IMR-90 (cell line): ENCODE measurements at regions not wholly inside any gene's neighbourhood (a gene's known extent, or its start where the extent isn't known, plus 50 kb on each side); places are given as distances from the start of the nearest gene placed in this dataset.

Experiments used
- ATAC-seq: fragments of 200-7000 bp; cut with Tn5 transposase; 2 replicates; pipeline ENCODE4 v1.9.1; 2020; ENCODE audit warnings: low read depth, mild to moderate bottlenecking, moderate library complexity
- BruUV-seq: library from RNA; stranded (reverse); fragments of 400-500 nt; replicated peaks from 2 replicates; lab custom pipeline; 2021; lab: Mats Ljungman, UMichigan
- CTCF ChIA-PET: fragments of 300-600 bp; formaldehyde crosslinking; extraction: SDS; loops from one replicate; lab custom pipeline; 2021; ENCODE audit warnings: antibody characterized with exemption; lab: Yijun Ruan, JAX
- POLR2A ChIA-PET: fragments of 300-600 bp; sonication (Branson Sonifier 250); formaldehyde crosslinking; loops from one replicate; lab custom pipeline; 2022; ENCODE audit warnings: antibody characterized with exemption; ENCODE audit not compliant: unreplicated experiment; lab: Charles Lee
- DNase-seq: peaks from one replicate; pipeline ENCODE4 v3.0.0; 2013
- H2AFZ ChIP-seq: replicated peaks from 2 replicates; pipeline ENCODE3; 2013; ENCODE audit warnings: low read length, mild to moderate bottlenecking; ENCODE audit not compliant: poor library complexity
- H2AK5ac ChIP-seq: 2 replicates; pipeline ENCODE4 v1.6.1; 2013; ENCODE audit warnings: low read depth, low read length, inconsistent platforms
- H2AK9ac ChIP-seq: replicated peaks from 2 replicates; pipeline ENCODE3; 2013; ENCODE audit warnings: mild to moderate bottlenecking, low read depth, low read length, moderate library complexity; ENCODE audit not compliant: poor library complexity
- H2BK120ac ChIP-seq: 2 replicates; pipeline ENCODE4 v1.6.1; 2013; ENCODE audit warnings: low read depth, low read length, inconsistent platforms
- H2BK15ac ChIP-seq: 3 replicates; pipeline ENCODE4 v1.6.1; 2013; ENCODE audit warnings: low read depth, low read length, inconsistent platforms
- H2BK20ac ChIP-seq: 2 replicates; pipeline ENCODE4 v1.6.1; 2013; ENCODE audit warnings: low read depth, mild to moderate bottlenecking, inconsistent platforms, low read length, moderate library complexity
- H2BK5ac ChIP-seq: 2 replicates; pipeline ENCODE4 v1.6.1; 2013; ENCODE audit warnings: mild to moderate bottlenecking, low read depth, low read length, inconsistent platforms; ENCODE audit not compliant: poor library complexity, severe bottlenecking
- H3K14ac ChIP-seq: replicated peaks from 2 replicates; pipeline ENCODE4 v1.6.1; 2013; ENCODE audit warnings: low read depth, low read length, inconsistent platforms
- H3K18ac ChIP-seq: 2 replicates; pipeline ENCODE4 v1.6.1; 2013; ENCODE audit warnings: low read depth, low read length, control low read depth
- H3K23ac ChIP-seq: 2 replicates; pipeline ENCODE4 v1.6.1; 2013; ENCODE audit warnings: low read depth, low read length, inconsistent platforms
- H3K27ac ChIP-seq: 2 replicates; pipeline ENCODE4 v1.5.1; 2013; ENCODE audit warnings: mild to moderate bottlenecking, control low read depth, low read length; ENCODE audit not compliant: insufficient read depth
- H3K27me3 ChIP-seq: 2 replicates; pipeline ENCODE4 v1.6.1; 2013; ENCODE audit warnings: low read length; ENCODE audit not compliant: control insufficient read depth, insufficient read depth
- H3K36me3 ChIP-seq: 2 replicates; pipeline ENCODE4 v1.6.1; 2013; ENCODE audit warnings: low read length, mixed read lengths; ENCODE audit not compliant: control insufficient read depth, insufficient read depth
- H3K4ac ChIP-seq: 2 replicates; pipeline ENCODE4 v1.6.1; 2013; ENCODE audit warnings: low read depth, low read length, inconsistent platforms
- H3K4me1 ChIP-seq: 2 replicates; pipeline ENCODE4 v1.6.1; 2013; ENCODE audit warnings: low read length, mixed read lengths; ENCODE audit not compliant: control insufficient read depth, insufficient read depth
- H3K4me2 ChIP-seq: 2 replicates; pipeline ENCODE4 v1.6.1; 2013; ENCODE audit warnings: low read depth, mild to moderate bottlenecking, control low read depth, low read length, moderate library complexity
- H3K4me3 ChIP-seq: 2 replicates; pipeline ENCODE4 v1.5.1; 2013; ENCODE audit warnings: low read depth, mild to moderate bottlenecking, control low read depth, low read length, moderate library complexity; ENCODE audit not compliant: insufficient read depth
- H3K56ac ChIP-seq: 2 replicates; pipeline ENCODE4 v1.6.1; 2013; ENCODE audit warnings: low read length, inconsistent platforms; ENCODE audit not compliant: insufficient read depth; ENCODE audit errors: extremely low read depth
- H3K79me1 ChIP-seq, 2 experiments: 2 replicates each; pipeline ENCODE4 v1.6.1; 2013; ENCODE audit warnings: low read length in 2 of 2, inconsistent platforms in 1 of 2, low read depth in 1 of 2
- H3K9ac ChIP-seq: 2 replicates; pipeline ENCODE4 v1.6.1; 2013; ENCODE audit warnings: low read depth, low read length, control low read depth
- H3K9me1 ChIP-seq: 2 replicates; pipeline ENCODE4 v1.6.1; 2013; ENCODE audit warnings: low read length, inconsistent platforms; ENCODE audit not compliant: insufficient read depth
- H3K9me3 ChIP-seq: 2 replicates; pipeline ENCODE4 v1.6.1; 2013; ENCODE audit warnings: low read length; ENCODE audit not compliant: control insufficient read depth, insufficient read depth
- H4K20me1 ChIP-seq: 2 replicates; pipeline ENCODE4 v1.6.1; 2013; ENCODE audit warnings: low read length, inconsistent platforms; ENCODE audit not compliant: insufficient read depth
- H4K5ac ChIP-seq: 2 replicates; pipeline ENCODE4 v1.6.1; 2013; ENCODE audit warnings: mild to moderate bottlenecking, low read depth, low read length, control low read depth
- H4K8ac ChIP-seq, 2 experiments: 2 replicates each; pipeline ENCODE4 v1.6.1; 2013; ENCODE audit warnings: low read depth in 2 of 2, low read length in 2 of 2, control low read depth in 1 of 2, inconsistent platforms in 1 of 2
- H4K91ac ChIP-seq: 2 replicates; pipeline ENCODE4 v1.6.1; 2013; ENCODE audit warnings: low read depth, low read length, inconsistent platforms; ENCODE audit not compliant: insufficient read depth
- BHLHE40 ChIP-seq: fragments of 150-350 bp; IDR thresholded peaks from 2 replicates; pipeline ENCODE4 v1.6.1; 2016; ENCODE audit warnings: mild to moderate bottlenecking, low read depth, low read length
- MAZ ChIP-seq: IDR thresholded peaks from 2 replicates; pipeline ENCODE4 v1.6.1; 2012; ENCODE audit warnings: low read depth, mild to moderate bottlenecking, low read length, improper control_type of control experiment, moderate library complexity, borderline replicate concordance
- MXI1 ChIP-seq: IDR thresholded peaks from 2 replicates; pipeline ENCODE4 v1.6.1; 2012; ENCODE audit warnings: low read depth, mild to moderate bottlenecking, low read length, moderate library complexity, borderline replicate concordance
- POLR2A ChIP-seq: IDR thresholded peaks from 2 replicates; pipeline ENCODE4 v1.6.1; 2012; ENCODE audit warnings: mild to moderate bottlenecking, low read depth, low read length
- RCOR1 ChIP-seq: IDR thresholded peaks from 2 replicates; pipeline ENCODE4 v1.6.1; 2012; ENCODE audit warnings: mild to moderate bottlenecking, low read length, improper control_type of control experiment; ENCODE audit not compliant: insufficient replicate concordance
- SMC3 ChIP-seq: fragments of 150-350 bp; IDR thresholded peaks from 2 replicates; pipeline ENCODE4 v1.6.1; 2016; ENCODE audit warnings: low read depth, mild to moderate bottlenecking, antibody characterized with exemption, low read length, moderate library complexity
- USF2 ChIP-seq: fragments of 150-350 bp; IDR thresholded peaks from 2 replicates; pipeline ENCODE4 v1.6.1; 2017; ENCODE audit warnings: mild to moderate bottlenecking, antibody characterized with exemption, low read length, low read depth
- WGBS, 2 experiments: methylation state at CpG; one replicate each; pipeline versions ENCODE4 v1.1.5 to v1.1.7; 2013; ENCODE audit warnings: missing lambda C conversion rate in 2 of 2; ENCODE audit not compliant: insufficient read length in 1 of 2; ENCODE audit errors: extremely low coverage in 2 of 2; 5-methylcytosine and 5-hydroxymethylcytosine counted together
- dilution Hi-C: fragments of 300-500 bp; cut with HindIII; formaldehyde crosslinking; loops from one replicate; pipeline ENCODE4 v1.14.3; 2018; ENCODE audit warnings: low sequenced_read_pairs; ENCODE audit not compliant: unreplicated experiment
- in situ Hi-C: fragments of 300-500 bp; cut with MboI; formaldehyde crosslinking; loops from 3 replicates; pipeline ENCODE4 v1.14.3; 2019; ENCODE audit warnings: low sequenced_read_pairs, inconsistent platforms, mixed read lengths
- intact Hi-C: fragments of 100-400 bp; cut with micrococcal nuclease; formaldehyde crosslinking; loops from 2 replicates; pipeline ENCODE4 v1.10.0; 2022

DNA sequence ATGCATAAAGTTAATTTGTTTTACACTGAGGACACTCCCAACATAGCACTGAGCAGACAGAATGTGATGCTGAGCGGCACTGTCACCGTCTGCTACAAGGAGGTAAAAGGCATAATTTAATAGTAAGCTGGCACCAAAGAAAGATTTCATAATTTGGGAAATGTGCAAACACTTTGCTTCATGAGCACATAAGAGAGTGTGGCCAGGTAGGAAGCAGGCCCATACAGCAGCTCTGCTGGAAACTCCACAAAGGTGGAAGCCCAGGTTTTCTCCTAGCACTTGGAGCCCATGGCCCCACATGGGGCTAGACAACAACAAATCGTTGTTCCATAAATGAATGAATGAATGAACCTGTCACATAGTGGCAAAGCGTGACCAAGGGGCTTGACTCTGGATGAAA, 68.5 kb upstream of the CACNA2D3 start:
- no peak overlapping the region for H2BK20ac ChIP-seq
- H2AK5ac ChIP-seq: no peak overlapping the region
- no peak overlapping the region for H3K14ac ChIP-seq
- no peak overlapping the region for H2BK15ac ChIP-seq
- H3K4me3 ChIP-seq: no peak overlapping the region
- peaks cover 2% of the 10 kb centered on the region for H3K9me3 ChIP-seq
- dilution Hi-C loops (no loop called here), intact Hi-C loops (no loop called here), in situ Hi-C loops (no loop called here)
- POLR2A ChIA-PET: no interaction called here
- 25% methylated on average over 1 of the region's 4 CpGs; no CpG with 5 or more reads in 1 of the 2 experiments for WGBS, 2 experiments
- H4K20me1 ChIP-seq: no peaks in the 10 kb centered on the region
- BruUV-seq: no TSS peak
- no peak overlapping the region for H2AK9ac ChIP-seq
- TF ChIP-seq POLR2A: no peak
- no peak for TF ChIP-seq SMC3
- no peak for TF ChIP-seq RCOR1
- TF ChIP-seq USF2: no peak
- TF ChIP-seq MXI1: no peak
- no peak for TF ChIP-seq MAZ
- TF ChIP-seq BHLHE40: no peak
- H2AFZ ChIP-seq: no peak overlapping the region
- no peak overlapping the region for H3K56ac ChIP-seq
- no peak overlapping the region for H3K9ac ChIP-seq
- H3K18ac ChIP-seq: no peak overlapping the region
- H4K5ac ChIP-seq: no peak overlapping the region
- no peaks in the 10 kb centered on the region for H3K36me3 ChIP-seq
- ATAC-seq (no peak), DNase-seq (no peak)
- H3K27me3 ChIP-seq: no peaks in the 10 kb centered on the region
- H3K9me1 ChIP-seq: no peaks in the 10 kb centered on the region
- CTCF ChIA-PET: no interaction called here
- no peak overlapping the region for H3K27ac ChIP-seq
- no peak overlapping the region for H4K91ac ChIP-seq
- no peak overlapping the region for H3K4ac ChIP-seq
- H3K23ac ChIP-seq: no peak overlapping the region
- H3K79me1 ChIP-seq: no peaks in the 10 kb centered on the region
- H4K8ac ChIP-seq: no peak overlapping the region
- no peaks in the 10 kb centered on the region for H3K4me1 ChIP-seq
- H3K4me2 ChIP-seq: no peak overlapping the region
- no peak overlapping the region for H2BK120ac ChIP-seq
- no peak overlapping the region for H2BK5ac ChIP-seq
